HG02870 (cell line): ENCODE measurements at regions not wholly inside any gene's neighbourhood (a gene's known extent, or its start where the extent isn't known, plus 50 kb on each side); places are given as distances from the start of the nearest gene placed in this dataset.

Experiments used
- ATAC-seq: cut with Tn5 transposase; IDR thresholded peaks from one replicate; pipeline ENCODE4 v1.9.1; 2021; ENCODE audit warnings: mild to moderate bottlenecking, moderate library complexity; ENCODE audit not compliant: unreplicated experiment

GRCh38 chr5:68528821-68529273, 313.3 kb downstream of the PIK3R1 start:
- no peak for ATAC-seq

- ATAC-seq: no peak
These were observed 314.0 kb downstream of the PIK3R1 start for GRCh38 chr5:68529581-68529980.

- no peak for ATAC-seq
These were observed 316.4 kb downstream of the PIK3R1 start for GRCh38 chr5:68531970-68532369.

- ATAC-seq: no peak
These were observed 317.5 kb downstream of the PIK3R1 start for GRCh38 chr5:68533051-68533450.

- ATAC-seq: no peak
These were observed 318.1 kb downstream of the PIK3R1 start for GRCh38 chr5:68533571-68534084.

GRCh38 chr5:68534131-68534940, 318.8 kb downstream of the PIK3R1 start:
- no peak for ATAC-seq

- no peak for ATAC-seq
These were observed 319.5 kb downstream of the PIK3R1 start for GRCh38 chr5:68534956-68535520.

- ATAC-seq: no peak
These were observed 323.4 kb downstream of the PIK3R1 start for GRCh38 chr5:68538814-68539420.

- no peak for ATAC-seq
These were observed 325.4 kb downstream of the PIK3R1 start for GRCh38 chr5:68540798-68541590.

- no peak for ATAC-seq
These were observed 326.7 kb downstream of the PIK3R1 start for GRCh38 chr5:68542207-68542606.

- no peak for ATAC-seq
These were observed 327.7 kb downstream of the PIK3R1 start for GRCh38 chr5:68543212-68543611.

- ATAC-seq: no peak
These were observed 328.6 kb downstream of the PIK3R1 start for GRCh38 chr5:68544091-68544647.

- ATAC-seq: no peak
These were observed 329.3 kb downstream of the PIK3R1 start for GRCh38 chr5:68544648-68545552.

GRCh38 chr5:68545636-68546295, 330.2 kb downstream of the PIK3R1 start:
- no peak for ATAC-seq

- ATAC-seq: no peak
These were observed 331.5 kb downstream of the PIK3R1 start for GRCh38 chr5:68547056-68547455.

GRCh38 chr5:68547622-68548021, 332.1 kb downstream of the PIK3R1 start:
- no peak for ATAC-seq

GRCh38 chr5:68548959-68549676, 333.6 kb downstream of the PIK3R1 start:
- no peak for ATAC-seq

GRCh38 chr5:68550015-68550414, 334.5 kb downstream of the PIK3R1 start:
- no peak for ATAC-seq

- ATAC-seq: no peak
These were observed 335.9 kb downstream of the PIK3R1 start for GRCh38 chr5:68551436-68551835.
